GM12878 (cell line): ENCODE measurements at regions not wholly inside any gene's neighbourhood (a gene's known extent, or its start where the extent isn't known, plus 50 kb on each side); places are given as distances from the start of the nearest gene placed in this dataset.

Experiments used
- CBFB ChIP-seq: IDR thresholded peaks from 2 replicates; pipeline ENCODE4 v1.6.1; 2016; ENCODE audit warnings: antibody characterized with exemption, low read depth
- CREM ChIP-seq: IDR thresholded peaks from 2 replicates; pipeline ENCODE4 v1.6.1; 2014; ENCODE audit warnings: antibody characterized with exemption, low read depth
- E2F8 ChIP-seq: fragments of 450-650 bp; IDR thresholded peaks from 2 replicates; pipeline ENCODE4 v1.6.1; 2018; ENCODE audit warnings: mild to moderate bottlenecking, low read depth, moderate library complexity; ENCODE audit not compliant: partially characterized antibody
- EZH2 ChIP-seq: IDR thresholded peaks from 2 replicates; pipeline ENCODE4 v1.6.1; 2012; ENCODE audit warnings: low read depth, mild to moderate bottlenecking, control low read depth, inconsistent platforms, low read length, borderline replicate concordance; ENCODE audit not compliant: control insufficient read depth
- IRF4 ChIP-seq: IDR thresholded peaks from 2 replicates; pipeline ENCODE4 v1.6.1; 2011; ENCODE audit warnings: low read depth, low read length
- MEF2A ChIP-seq: IDR thresholded peaks from 2 replicates; pipeline ENCODE4 v1.6.1; 2011; ENCODE audit warnings: low read depth, mild to moderate bottlenecking, low read length, moderate library complexity; ENCODE audit not compliant: insufficient read depth
- NR2C1 ChIP-seq: fragments of 450-650 bp; IDR thresholded peaks from 2 replicates; pipeline ENCODE4 v1.6.1; 2017; ENCODE audit warnings: antibody characterized with exemption, mild to moderate bottlenecking, moderate library complexity
- NRF1 ChIP-seq: conservative IDR thresholded peaks from 2 replicates; pipeline ENCODE4 v1.6.1; 2011; ENCODE audit warnings: mild to moderate bottlenecking, low read depth, low read length, improper control_type of control experiment
- POLR2A ChIP-seq: IDR thresholded peaks from 2 replicates; pipeline ENCODE4 v1.6.1; 2011; ENCODE audit warnings: low read depth, mild to moderate bottlenecking, low read length
- SUZ12 ChIP-seq: fragments of 200-600 bp; sonication (generic); IDR thresholded peaks from one replicate; pipeline ENCODE4 v1.6.1; 2018; ENCODE audit warnings: antibody characterized with exemption, mild to moderate bottlenecking; ENCODE audit not compliant: unreplicated experiment
- TF ChIP-seq, protein P1 (sequence below), 3 experiments: IDR thresholded peaks in 2 of 3; conservative IDR thresholded peaks in 1 of 3; 2 replicates each; pipeline ENCODE4 v1.5.1; 2011; ENCODE audit warnings: low read depth in 3 of 3, low read length in 3 of 3, mild to moderate bottlenecking in 3 of 3, control low read depth in 2 of 3, moderate library complexity in 2 of 3, inconsistent platforms in 1 of 3, mixed read lengths in 1 of 3; ENCODE audit not compliant: control insufficient read depth in 2 of 3, insufficient read depth in 1 of 3; ENCODE audit errors: extremely low read depth in 1 of 3

GRCh38 chr1:232249861-232250777 is 379.8 kb downstream of the SIPA1L2 start:
- TF ChIP-seq NRF1 (no peak), NR2C1 (no peak), EZH2 (no peak), POLR2A (no peak), MEF2A (no peak), CBFB (no peak), IRF4 (no peak), SUZ12 (no peak), CREM (no peak), E2F8 (no peak)
- TF ChIP-seq, protein P1, sequence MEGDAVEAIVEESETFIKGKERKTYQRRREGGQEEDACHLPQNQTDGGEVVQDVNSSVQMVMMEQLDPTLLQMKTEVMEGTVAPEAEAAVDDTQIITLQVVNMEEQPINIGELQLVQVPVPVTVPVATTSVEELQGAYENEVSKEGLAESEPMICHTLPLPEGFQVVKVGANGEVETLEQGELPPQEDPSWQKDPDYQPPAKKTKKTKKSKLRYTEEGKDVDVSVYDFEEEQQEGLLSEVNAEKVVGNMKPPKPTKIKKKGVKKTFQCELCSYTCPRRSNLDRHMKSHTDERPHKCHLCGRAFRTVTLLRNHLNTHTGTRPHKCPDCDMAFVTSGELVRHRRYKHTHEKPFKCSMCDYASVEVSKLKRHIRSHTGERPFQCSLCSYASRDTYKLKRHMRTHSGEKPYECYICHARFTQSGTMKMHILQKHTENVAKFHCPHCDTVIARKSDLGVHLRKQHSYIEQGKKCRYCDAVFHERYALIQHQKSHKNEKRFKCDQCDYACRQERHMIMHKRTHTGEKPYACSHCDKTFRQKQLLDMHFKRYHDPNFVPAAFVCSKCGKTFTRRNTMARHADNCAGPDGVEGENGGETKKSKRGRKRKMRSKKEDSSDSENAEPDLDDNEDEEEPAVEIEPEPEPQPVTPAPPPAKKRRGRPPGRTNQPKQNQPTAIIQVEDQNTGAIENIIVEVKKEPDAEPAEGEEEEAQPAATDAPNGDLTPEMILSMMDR (IDR thresholded peaks at IDR 0.05 in 2 of 3, conservative IDR thresholded peaks at IDR 0.05 in 1 of 3; ENCODE audit: control insufficient read depth in 2 of 3, extremely low read depth in 1 of 3, insufficient read depth in 1 of 3, low read depth in 3 of 3, low read length in 3 of 3): no peak
